ENCODE measurements at regions not wholly inside any gene's neighbourhood (a gene's known extent, or its start where the extent isn't known, plus 50 kb on each side); places are given as distances from the start of the nearest gene placed in this dataset.

GRCh38 chr2:195457873-195458272 lies 199.2 kb upstream of the SLC39A10 start:
- TF ChIP-seq, protein P1, sequence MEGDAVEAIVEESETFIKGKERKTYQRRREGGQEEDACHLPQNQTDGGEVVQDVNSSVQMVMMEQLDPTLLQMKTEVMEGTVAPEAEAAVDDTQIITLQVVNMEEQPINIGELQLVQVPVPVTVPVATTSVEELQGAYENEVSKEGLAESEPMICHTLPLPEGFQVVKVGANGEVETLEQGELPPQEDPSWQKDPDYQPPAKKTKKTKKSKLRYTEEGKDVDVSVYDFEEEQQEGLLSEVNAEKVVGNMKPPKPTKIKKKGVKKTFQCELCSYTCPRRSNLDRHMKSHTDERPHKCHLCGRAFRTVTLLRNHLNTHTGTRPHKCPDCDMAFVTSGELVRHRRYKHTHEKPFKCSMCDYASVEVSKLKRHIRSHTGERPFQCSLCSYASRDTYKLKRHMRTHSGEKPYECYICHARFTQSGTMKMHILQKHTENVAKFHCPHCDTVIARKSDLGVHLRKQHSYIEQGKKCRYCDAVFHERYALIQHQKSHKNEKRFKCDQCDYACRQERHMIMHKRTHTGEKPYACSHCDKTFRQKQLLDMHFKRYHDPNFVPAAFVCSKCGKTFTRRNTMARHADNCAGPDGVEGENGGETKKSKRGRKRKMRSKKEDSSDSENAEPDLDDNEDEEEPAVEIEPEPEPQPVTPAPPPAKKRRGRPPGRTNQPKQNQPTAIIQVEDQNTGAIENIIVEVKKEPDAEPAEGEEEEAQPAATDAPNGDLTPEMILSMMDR (IDR thresholded peaks at IDR 0.05 in 4 of 5, conservative IDR thresholded peaks at IDR 0.05 in 1 of 5), result no peak
- no peak for TF ChIP-seq POLR2A (IDR thresholded peaks at IDR 0.05)
